Activated CD4-positive, alpha-beta T cell treated with anti-CD3 and anti-CD28 coated beads for 36 hours (primary cell): ENCODE measurements at regions not wholly inside any gene's neighbourhood (a gene's known extent, or its start where the extent isn't known, plus 50 kb on each side); places are given as distances from the start of the nearest gene placed in this dataset.

Source experiments
- ATAC-seq: fragments of 200-7000 bp; cut with Tn5 transposase; one replicate; pipeline ENCODE4 v1.10.0; 2021; ENCODE audit warnings: mild to moderate bottlenecking, moderate library complexity
- CTCF ChIA-PET: fragments of 350-600 bp; sonication (Branson Sonifier 250); formaldehyde crosslinking; loops from one replicate; lab custom pipeline; 2021; ENCODE audit warnings: antibody characterized with exemption; lab: Charles Lee
- POLR2A ChIA-PET: fragments of 350-600 bp; sonication (Branson Sonifier 250); formaldehyde crosslinking; loops from one replicate; lab custom pipeline; 2021; ENCODE audit warnings: antibody characterized with exemption, inconsistent platforms; lab: Charles Lee
- DNase-seq: peaks from one replicate; pipeline ENCODE4 v3.0.0-alpha.2; 2020
- H3K27ac Mint-ChIP-seq: one replicate; pipeline ENCODE4 v1.8.0; 2021; ENCODE audit warnings: mixed read lengths
- H3K27me3 Mint-ChIP-seq: one replicate; pipeline ENCODE4 v1.8.0; 2021; ENCODE audit warnings: mixed read lengths
- H3K36me3 Mint-ChIP-seq: one replicate; pipeline ENCODE4 v1.8.0; 2021; ENCODE audit warnings: low read depth, mixed read lengths
- H3K4me1 Mint-ChIP-seq: one replicate; pipeline ENCODE4 v1.8.0; 2021; ENCODE audit warnings: mixed read lengths
- H3K4me3 Mint-ChIP-seq: one replicate; pipeline ENCODE4 v1.8.0; 2021; ENCODE audit warnings: mild to moderate bottlenecking, moderate library complexity, mixed read lengths
- H3K9me3 Mint-ChIP-seq: one replicate; pipeline ENCODE4 v1.8.0; 2021; ENCODE audit warnings: low read depth, mixed read lengths
- intact Hi-C, 2 experiments: fragments of 100-400 bp; cut with DNase I in 1 of 2; cut with micrococcal nuclease in 1 of 2; formaldehyde crosslinking; loops; one replicate each; pipeline versions ENCODE4 v1.14.2 to v1.15.1; 2022 to 2024; cut with DNase I, micrococcal nuclease

DNA sequence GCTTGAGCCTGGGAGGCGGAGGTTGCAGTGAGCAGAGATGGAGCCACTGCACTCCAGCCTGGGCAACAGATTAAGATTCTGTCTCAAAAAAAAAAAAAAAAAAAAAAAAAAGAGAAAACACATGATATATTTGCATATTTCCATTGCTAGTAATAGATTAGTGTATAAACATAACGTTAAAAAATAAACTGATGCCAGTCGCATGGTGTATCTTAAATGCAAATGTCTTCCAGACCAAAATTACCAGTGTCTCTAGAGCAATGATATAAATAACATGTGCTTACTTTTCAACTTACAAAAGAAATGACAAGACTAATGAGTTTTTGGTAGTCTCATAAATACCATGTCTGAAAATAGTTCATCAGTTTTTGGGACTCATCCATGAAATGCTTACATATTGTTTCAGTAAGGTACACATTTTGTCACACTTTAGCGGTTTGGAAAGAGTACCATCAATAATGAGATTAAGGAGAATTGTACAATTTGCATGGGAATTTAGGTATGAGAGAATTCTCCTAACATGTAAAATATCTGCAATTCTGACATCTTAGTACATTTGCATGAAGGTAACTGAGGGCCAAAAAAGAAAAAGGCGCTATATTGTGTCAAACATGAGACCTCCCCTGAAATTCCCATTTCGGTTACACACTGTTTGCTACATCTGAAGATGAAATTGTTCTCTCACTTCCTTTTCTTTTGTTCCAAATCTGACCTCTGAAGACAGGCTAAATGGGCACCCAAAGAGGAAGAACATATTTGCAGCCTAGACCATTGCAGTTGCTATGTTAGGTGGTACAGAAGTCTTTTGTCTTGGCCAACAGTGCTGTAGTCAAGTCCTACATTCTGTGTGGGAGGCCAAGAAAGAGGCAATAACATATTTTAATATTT is 51.5 kb upstream of the PIP4K2A start:
- no peak overlapping the region for H3K4me3 Mint-ChIP-seq
- CTCF ChIA-PET: no interaction called here

GRCh38 chr10:22764639-22765038 is 50.3 kb upstream of the PIP4K2A start:
- DNase-seq (no peak), ATAC-seq (no peak)
- no peaks in the 10 kb centered on the region for H3K27me3 Mint-ChIP-seq
- H3K4me1 Mint-ChIP-seq: no peaks in the 10 kb centered on the region
- POLR2A ChIA-PET: no interaction called here
- CTCF ChIA-PET: interaction anchor here (0.6 kb wide), 1 partner anchor 45 kb away, joined by 3 read pairs; no protein-coding TSS in a partner anchor
- H3K4me3 Mint-ChIP-seq: no peak overlapping the region
- peaks cover 2% of the 10 kb centered on the region for H3K36me3 Mint-ChIP-seq
- intact Hi-C loops: no loop called here
- H3K9me3 Mint-ChIP-seq: peaks cover 5% of the 10 kb centered on the region
- no peak overlapping the region for H3K27ac Mint-ChIP-seq

More for the DNA sequence above, 51.5 kb upstream of the PIP4K2A start:
- POLR2A ChIA-PET: no interaction called here
- Mint-ChIP-seq H3K27me3 (no peaks in the 10 kb centered on the region), H3K4me1 (no peaks in the 10 kb centered on the region), H3K36me3 (peaks cover 2% of the 10 kb centered on the region), H3K27ac (no peak overlapping the region), H3K9me3 (peaks cover 7% of the 10 kb centered on the region)
- ATAC-seq (no peak), DNase-seq (no peak)
- intact Hi-C loops: no loop called here
